Natural killer cell (primary cell): ENCODE measurements at regions not wholly inside any gene's neighbourhood (a gene's known extent, or its start where the extent isn't known, plus 50 kb on each side); places are given as distances from the start of the nearest gene placed in this dataset.

Experiments
- ATAC-seq, 3 donors: fragments of 150-1000 bp in 2 of 3; fragments of 200-7000 bp in 1 of 3; cut with Tn5 transposase; 1 replicate in 1 of 3; 2 replicates in 2 of 3; pipeline ENCODE4 v1.10.0; 2021; ENCODE audit warnings: mild to moderate bottlenecking in 2 of 3, moderate library complexity in 2 of 3
- DNase-seq, 2 donors: peaks; one replicate each; pipeline versions ENCODE4 v3.0.0 to v3.0.0-alpha.2; 2013 to 2021; ENCODE audit warnings: mixed read lengths in 1 of 2
- H3K27ac ChIP-seq: one replicate; pipeline ENCODE4 v1.5.1; 2013; ENCODE audit warnings: mild to moderate bottlenecking, low read length
- H3K27me3 ChIP-seq: one replicate; pipeline ENCODE4 v1.6.1; 2013; ENCODE audit warnings: low read length; ENCODE audit not compliant: control insufficient read depth, insufficient read depth
- H3K36me3 ChIP-seq: one replicate; pipeline ENCODE4 v1.6.1; 2013; ENCODE audit warnings: low read length; ENCODE audit not compliant: control insufficient read depth, insufficient read depth
- H3K4me1 ChIP-seq: one replicate; pipeline ENCODE4 v1.6.1; 2013; ENCODE audit warnings: low read length; ENCODE audit not compliant: control insufficient read depth, insufficient read depth
- H3K4me3 ChIP-seq: one replicate; pipeline ENCODE4 v1.5.1; 2013; ENCODE audit warnings: low read length
- H3K9me3 ChIP-seq: one replicate; pipeline ENCODE4 v1.6.1; 2013; ENCODE audit warnings: low read length; ENCODE audit not compliant: control insufficient read depth, insufficient read depth
- H3K27ac Mint-ChIP-seq, 2 donors: one replicate each; pipeline ENCODE4 v1.8.0; 2022; ENCODE audit warnings: mild to moderate bottlenecking in 2 of 2, mixed read lengths in 2 of 2, moderate library complexity in 1 of 2
- H3K27me3 Mint-ChIP-seq, 2 donors: one replicate each; pipeline ENCODE4 v1.8.0; 2022; ENCODE audit warnings: low read depth in 2 of 2, mixed read lengths in 2 of 2
- H3K36me3 Mint-ChIP-seq: one replicate; pipeline ENCODE4 v1.8.0; 2022; ENCODE audit warnings: mixed read lengths
- H3K4me1 Mint-ChIP-seq, 2 donors: one replicate each; pipeline ENCODE4 v1.8.0; 2022; ENCODE audit warnings: mixed read lengths in 2 of 2
- H3K4me3 Mint-ChIP-seq: one replicate; pipeline ENCODE4 v1.8.0; 2022; ENCODE audit warnings: mild to moderate bottlenecking, moderate library complexity, mixed read lengths
- H3K9me3 Mint-ChIP-seq, 2 donors: one replicate each; pipeline ENCODE4 v1.8.0; 2022; ENCODE audit warnings: mixed read lengths in 2 of 2
- WGBS: methylation state at CpG from one replicate; pipeline ENCODE4 v1.1.7; 2013; ENCODE audit warnings: missing lambda C conversion rate; ENCODE audit not compliant: insufficient coverage; 5-methylcytosine and 5-hydroxymethylcytosine counted together
- intact Hi-C: fragments of 100-400 bp; cut with micrococcal nuclease; formaldehyde crosslinking; loops from one replicate; pipeline ENCODE4 v1.14.2; 2022
- TF ChIP-seq, protein P1 (sequence below): fragments of 200-600 bp; IDR thresholded peaks from one replicate; pipeline ENCODE4 v1.8.0; 2022; ENCODE audit warnings: antibody characterized with exemption

DNA sequence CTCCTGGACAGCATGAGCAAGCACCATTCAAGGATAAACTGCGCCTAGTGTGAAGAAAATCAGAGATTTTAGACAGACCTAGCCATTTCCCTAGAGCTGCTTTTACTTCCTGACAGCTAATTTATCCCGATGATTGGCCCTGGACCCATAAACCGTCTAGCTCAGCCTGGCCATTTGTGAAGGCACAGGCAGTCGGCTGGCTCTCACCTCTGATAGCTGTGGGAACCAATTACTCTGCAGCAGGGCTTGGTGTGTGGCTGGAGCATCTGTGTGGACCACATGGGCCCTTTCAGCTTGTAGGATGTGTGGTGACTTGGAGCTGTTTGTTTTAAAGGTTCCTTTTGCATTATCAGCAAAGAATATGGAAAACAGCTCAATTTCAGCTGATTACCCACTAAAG, 111.1 kb upstream of the NPY start:
- Mint-ChIP-seq H3K9me3 (no peaks in the 10 kb centered on the region), H3K36me3 (no peaks in the 10 kb centered on the region), H3K4me1 (no peaks in the 10 kb centered on the region), H3K4me3 (no peak overlapping the region), H3K27ac (no peak overlapping the region), H3K27me3 (peaks cover 5 to 15% of the 10 kb centered on the region in 2 donors)
- H3K4me3 ChIP-seq, result no peak overlapping the region
- H3K27me3 ChIP-seq, result no peaks in the 10 kb centered on the region
- DNase-seq (no peak), ATAC-seq (no peak)
- H3K9me3 ChIP-seq, result no peaks in the 10 kb centered on the region
- H3K4me1 ChIP-seq, result no peaks in the 10 kb centered on the region
- H3K36me3 ChIP-seq, result no peaks in the 10 kb centered on the region
- TF ChIP-seq, protein P1, sequence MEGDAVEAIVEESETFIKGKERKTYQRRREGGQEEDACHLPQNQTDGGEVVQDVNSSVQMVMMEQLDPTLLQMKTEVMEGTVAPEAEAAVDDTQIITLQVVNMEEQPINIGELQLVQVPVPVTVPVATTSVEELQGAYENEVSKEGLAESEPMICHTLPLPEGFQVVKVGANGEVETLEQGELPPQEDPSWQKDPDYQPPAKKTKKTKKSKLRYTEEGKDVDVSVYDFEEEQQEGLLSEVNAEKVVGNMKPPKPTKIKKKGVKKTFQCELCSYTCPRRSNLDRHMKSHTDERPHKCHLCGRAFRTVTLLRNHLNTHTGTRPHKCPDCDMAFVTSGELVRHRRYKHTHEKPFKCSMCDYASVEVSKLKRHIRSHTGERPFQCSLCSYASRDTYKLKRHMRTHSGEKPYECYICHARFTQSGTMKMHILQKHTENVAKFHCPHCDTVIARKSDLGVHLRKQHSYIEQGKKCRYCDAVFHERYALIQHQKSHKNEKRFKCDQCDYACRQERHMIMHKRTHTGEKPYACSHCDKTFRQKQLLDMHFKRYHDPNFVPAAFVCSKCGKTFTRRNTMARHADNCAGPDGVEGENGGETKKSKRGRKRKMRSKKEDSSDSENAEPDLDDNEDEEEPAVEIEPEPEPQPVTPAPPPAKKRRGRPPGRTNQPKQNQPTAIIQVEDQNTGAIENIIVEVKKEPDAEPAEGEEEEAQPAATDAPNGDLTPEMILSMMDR, result no peak
- WGBS, result 74% methylated on average over 4 of the region's 4 CpGs
- no peak overlapping the region for H3K27ac ChIP-seq
- intact Hi-C loops, result no loop called here

GRCh38 chr7:24175603-24176002, 108.4 kb upstream of the NPY start:
- 86% methylated on average over 5 of the region's 6 CpGs for WGBS
- no peaks in the 10 kb centered on the region for H3K4me1 Mint-ChIP-seq
- no peak overlapping the region for H3K27ac Mint-ChIP-seq
- Histone ChIP-seq H3K9me3 (no peaks in the 10 kb centered on the region), H3K27ac (no peak overlapping the region), H3K36me3 (no peaks in the 10 kb centered on the region), H3K4me3 (no peak overlapping the region), H3K4me1 (no peaks in the 10 kb centered on the region), H3K27me3 (no peaks in the 10 kb centered on the region)
- H3K36me3 Mint-ChIP-seq, result no peaks in the 10 kb centered on the region
- TF ChIP-seq, protein P1, result no peak
- intact Hi-C loops, result no loop called here
- no peak for DNase-seq
- H3K27me3 Mint-ChIP-seq, result peaks cover 5 to 15% of the 10 kb centered on the region in 2 donors
- H3K4me3 Mint-ChIP-seq, result no peak overlapping the region
- no peak for ATAC-seq
- no peaks in the 10 kb centered on the region for H3K9me3 Mint-ChIP-seq

GRCh38 chr7:24178811-24179570, 105.0 kb upstream of the NPY start:
- no peaks in the 10 kb centered on the region for H3K4me1 ChIP-seq
- intact Hi-C loops, result no loop called here
- H3K36me3 ChIP-seq, result no peaks in the 10 kb centered on the region
- Mint-ChIP-seq H3K4me1 (no peaks in the 10 kb centered on the region), H3K9me3 (no peaks in the 10 kb centered on the region), H3K36me3 (no peaks in the 10 kb centered on the region), H3K27ac (no peak overlapping the region), H3K27me3 (peaks cover 11 to 20% of the 10 kb centered on the region in 2 donors), H3K4me3 (no peak overlapping the region)
- H3K27ac ChIP-seq, result no peak overlapping the region
- no peaks in the 10 kb centered on the region for H3K9me3 ChIP-seq
- H3K27me3 ChIP-seq, result no peaks in the 10 kb centered on the region
- ATAC-seq, result no peak
- TF ChIP-seq, protein P1, result no peak
- no peak for DNase-seq
- WGBS, result 91% methylated on average over 4 of the region's 5 CpGs
- H3K4me3 ChIP-seq, result no peak overlapping the region

DNA sequence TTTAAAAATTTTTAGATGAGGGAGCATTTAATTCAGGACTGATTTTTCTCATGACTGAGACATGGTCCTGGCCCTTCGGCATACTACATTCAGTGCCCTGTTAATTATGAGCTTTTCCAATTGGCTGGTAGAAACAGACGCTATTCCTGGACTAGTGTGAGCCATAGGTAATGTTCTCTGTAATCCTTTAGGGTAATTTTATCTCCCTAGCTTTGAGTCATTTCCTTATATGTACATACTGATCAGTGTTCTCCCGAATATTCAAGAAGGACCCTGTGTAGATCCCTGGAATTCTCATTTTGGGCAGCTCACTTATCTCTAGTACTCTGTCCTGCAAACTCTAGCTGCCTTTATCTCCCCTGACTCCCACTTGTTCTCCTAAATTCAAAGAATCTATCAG, 92.6 kb upstream of the NPY start:
- H3K9me3 ChIP-seq, result no peaks in the 10 kb centered on the region
- H3K4me1 Mint-ChIP-seq, result no peaks in the 10 kb centered on the region
- peaks cover 5 to 32% of the 10 kb centered on the region in 2 donors for H3K27me3 Mint-ChIP-seq
- peaks cover 2% of the 10 kb centered on the region for H3K27me3 ChIP-seq
- no peaks in the 10 kb centered on the region for H3K4me1 ChIP-seq
- TF ChIP-seq, protein P1, result no peak
- no peaks in the 10 kb centered on the region for H3K36me3 Mint-ChIP-seq
- WGBS, result 88% methylated on average over 3 of the region's 3 CpGs
- ATAC-seq (no peak), DNase-seq (no peak)
- no peak overlapping the region for H3K27ac ChIP-seq
- H3K9me3 Mint-ChIP-seq, result peaks cover 0 to 2% of the 10 kb centered on the region in 2 donors
- no peak overlapping the region for H3K4me3 ChIP-seq
- no peak overlapping the region for H3K27ac Mint-ChIP-seq
- no peaks in the 10 kb centered on the region for H3K36me3 ChIP-seq
- intact Hi-C loops, result no loop called here
- no peak overlapping the region for H3K4me3 Mint-ChIP-seq
